Activated CD8-positive, alpha-beta memory T cell treated with anti-CD3 and anti-CD28 coated beads, Interleukin-2, amount 50 U/mL, for 1 hour (primary cell): ENCODE measurements at regions not wholly inside any gene's neighbourhood (a gene's known extent, or its start where the extent isn't known, plus 50 kb on each side); places are given as distances from the start of the nearest gene placed in this dataset.
"Not testable (repeated sequence)": the region's sequence is repeated elsewhere in the genome, so short reads cannot be mapped to it uniquely, and the experiment has no call there.

Experiments used
- DNase-seq: peaks from one replicate; pipeline ENCODE4 v3.0.0-alpha.2; 2020; ENCODE audit errors: extremely low read depth

DNA sequence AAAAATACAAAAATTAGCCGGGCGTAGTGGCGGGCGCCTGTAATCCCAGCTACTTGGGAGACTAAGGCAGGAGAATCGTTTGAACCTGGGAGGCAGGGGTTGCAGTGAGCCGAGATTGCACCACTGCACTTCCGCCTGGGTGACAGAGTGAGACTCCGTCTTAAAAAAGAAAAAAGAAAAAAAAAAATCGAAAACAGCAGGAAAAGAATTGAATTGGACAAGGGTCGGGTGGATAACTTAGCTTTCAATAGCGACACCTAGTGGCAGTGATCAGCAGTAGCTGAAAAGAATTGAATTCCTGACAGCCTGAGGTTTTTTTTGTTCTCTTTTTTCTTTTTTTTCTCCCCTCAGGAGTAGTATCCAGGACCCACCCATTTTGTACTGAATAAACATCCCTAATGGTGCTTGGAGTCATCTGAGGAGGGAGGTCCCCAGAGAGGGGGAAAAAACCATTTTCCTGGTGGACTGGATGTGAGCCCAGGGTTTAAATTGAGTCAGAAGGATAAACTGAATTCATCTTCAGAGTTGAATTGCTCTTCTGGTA, 55.1 kb downstream of the CYCS start:
- DNase-seq: peak; percentile 27

DNA sequence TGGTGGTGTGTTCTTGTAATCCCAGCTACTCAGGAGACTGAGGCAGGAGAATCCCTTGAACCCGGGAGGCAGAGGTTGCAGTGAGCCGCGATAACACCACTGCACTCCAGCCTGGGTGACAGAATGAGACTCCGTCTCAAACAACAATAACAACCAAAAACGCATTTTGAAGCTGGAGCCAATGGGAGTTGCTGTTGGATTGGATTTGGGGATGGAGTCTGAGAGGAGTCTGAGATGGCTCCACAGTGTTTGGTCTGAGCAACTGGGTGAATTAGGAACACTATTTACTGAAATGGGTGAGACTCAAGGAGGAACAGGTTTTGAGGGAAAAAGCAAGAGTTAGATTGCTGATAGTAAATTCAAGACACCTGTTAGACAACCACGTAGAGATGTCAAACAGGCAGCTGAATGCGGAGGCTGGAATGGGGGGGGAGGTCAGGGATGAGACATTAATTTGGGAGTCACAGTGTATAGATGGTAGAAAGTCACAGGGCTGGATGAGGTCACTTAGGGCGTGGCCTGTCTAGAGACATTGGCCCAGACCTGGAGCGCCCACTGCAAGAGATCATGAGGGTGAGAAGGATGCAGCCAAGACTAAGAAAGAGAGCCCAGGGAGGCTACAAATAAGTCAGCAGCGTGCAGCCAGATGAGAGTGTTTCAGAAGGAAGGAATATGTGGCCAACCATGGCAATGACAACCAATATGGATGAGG, 56.4 kb downstream of the CYCS start:
- no peak for DNase-seq

DNA sequence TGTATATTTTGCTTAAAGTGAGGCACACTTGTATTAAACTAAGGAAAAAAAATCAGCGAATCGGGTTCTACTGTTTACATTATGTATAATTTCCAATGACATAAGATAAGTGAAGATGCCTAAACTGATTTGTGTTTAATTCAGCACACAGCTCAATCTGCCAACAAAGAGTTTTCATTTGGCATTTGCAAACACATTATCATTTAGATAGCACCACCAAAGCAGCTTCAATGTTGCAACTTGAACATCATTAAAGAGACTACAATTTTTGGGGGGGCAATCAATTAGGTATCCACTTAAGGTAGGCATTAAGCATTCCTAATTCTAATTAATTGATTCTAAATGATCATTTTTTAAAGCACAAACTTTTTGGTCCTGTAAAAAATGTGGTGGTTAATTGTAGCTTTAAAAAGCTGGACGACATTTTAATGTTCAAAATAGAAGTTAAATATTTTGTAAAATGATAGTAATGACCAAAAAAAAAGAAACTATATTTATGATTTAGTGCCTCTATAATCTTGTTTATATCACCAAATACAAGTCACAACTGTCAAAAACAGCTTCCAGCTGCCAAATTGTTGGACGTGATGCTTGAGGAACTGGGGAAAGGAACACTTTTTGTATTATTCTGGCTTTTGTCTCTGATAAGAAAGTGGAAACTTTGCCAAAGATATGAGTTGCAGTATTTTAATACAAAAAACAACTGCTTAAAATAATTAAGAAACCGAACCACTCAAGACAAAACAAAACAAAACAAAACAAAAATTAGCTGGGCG, 57.1 kb downstream of the CYCS start:
- DNase-seq: no peak

GRCh38 chr7:25066253-25066652, 58.8 kb downstream of the CYCS start:
- no peak for DNase-seq

DNA sequence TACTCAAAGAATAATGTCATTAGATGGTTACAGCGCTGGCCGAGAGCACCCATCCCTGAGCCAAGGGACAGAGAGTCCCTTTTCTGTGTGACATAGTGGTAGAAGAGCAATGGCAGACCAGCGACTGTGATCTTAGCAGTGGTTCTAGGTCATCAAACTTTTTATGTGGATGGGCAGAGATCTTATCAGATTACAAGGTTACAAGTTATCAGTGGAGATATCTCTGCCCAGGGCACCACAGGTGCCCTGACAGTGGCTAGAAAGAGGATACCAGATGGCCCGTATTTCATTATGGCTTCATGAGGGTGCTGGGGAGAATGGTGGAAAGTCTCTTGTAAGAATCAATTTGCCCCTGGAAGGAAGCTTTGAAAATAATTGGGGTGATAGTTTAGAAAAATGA, 62.7 kb downstream of the CYCS start:
- no peak for DNase-seq

GRCh38 chr7:25060487-25061055, 64.5 kb downstream of the CYCS start:
- no peak for DNase-seq

DNA sequence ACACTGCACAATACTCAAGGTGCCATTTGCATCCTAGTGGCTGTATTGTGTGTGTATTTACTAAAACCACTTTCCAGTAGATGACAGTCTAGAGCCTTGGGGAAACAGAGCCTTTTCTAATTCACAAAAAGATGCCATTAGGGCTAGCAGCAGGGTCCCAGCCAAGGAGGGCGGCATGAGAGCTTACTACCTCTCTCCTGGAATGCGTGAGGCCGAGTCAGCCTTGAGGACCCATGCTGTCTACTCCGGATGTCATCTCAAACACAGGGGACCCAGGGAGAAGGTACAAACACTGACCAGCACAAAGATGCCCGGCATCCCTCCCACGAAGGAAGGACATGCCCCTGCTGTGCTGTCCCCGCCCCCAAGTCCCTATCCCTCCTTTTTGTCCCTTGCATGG, 65.5 kb downstream of the CYCS start:
- no peak for DNase-seq

DNA sequence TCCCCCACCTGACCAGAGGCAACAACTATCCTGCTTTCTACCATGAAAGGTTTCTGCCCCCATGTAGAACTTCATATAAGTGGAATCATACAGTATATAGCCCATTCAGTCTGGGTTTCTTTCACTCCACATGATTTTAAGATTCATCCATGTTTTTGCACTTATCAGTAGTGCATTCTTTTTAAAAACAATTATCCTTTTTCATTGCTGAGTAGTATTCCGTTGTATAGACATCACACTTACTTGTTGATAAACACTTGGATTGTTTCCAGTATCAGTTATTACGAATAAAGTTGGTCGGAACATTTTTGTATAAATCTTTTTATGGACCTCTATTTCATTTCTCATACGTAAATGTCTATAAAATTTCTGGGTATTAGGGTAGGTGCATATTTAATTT, 68.7 kb downstream of the CYCS start:
- no peak for DNase-seq

DNA sequence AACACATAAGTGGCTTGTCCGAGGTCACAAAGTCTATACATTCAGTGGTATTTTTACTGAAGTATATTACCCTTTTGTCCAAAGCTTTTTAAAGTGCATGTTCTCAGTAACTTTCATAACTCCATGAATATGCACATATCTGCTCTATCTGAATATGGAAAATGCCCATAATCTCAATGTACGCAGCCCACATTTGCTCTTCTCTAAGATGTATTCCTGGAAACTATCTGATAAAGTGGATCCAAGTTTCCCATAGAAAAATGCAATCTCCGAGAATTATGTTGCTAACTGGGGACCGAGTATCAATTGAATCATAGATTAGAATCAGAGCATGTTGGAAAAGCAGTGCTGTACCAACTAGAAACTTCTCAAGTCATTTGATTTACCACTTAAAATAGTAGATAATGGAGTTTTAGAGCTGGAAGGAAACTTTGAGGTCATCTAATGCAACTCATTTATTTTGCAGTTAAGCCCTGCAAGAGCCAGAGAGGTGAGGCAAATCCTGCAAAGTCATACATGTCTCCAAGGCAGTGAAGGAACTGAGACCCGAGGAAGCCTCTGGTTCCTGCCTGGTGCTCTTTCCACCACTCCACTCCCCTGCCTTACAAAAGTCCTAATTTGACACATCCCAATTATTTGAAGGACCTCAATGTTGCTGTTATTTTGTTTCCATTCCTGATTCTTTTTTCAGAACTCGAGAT, 69.4 kb downstream of the CYCS start:
- no peak for DNase-seq

DNA sequence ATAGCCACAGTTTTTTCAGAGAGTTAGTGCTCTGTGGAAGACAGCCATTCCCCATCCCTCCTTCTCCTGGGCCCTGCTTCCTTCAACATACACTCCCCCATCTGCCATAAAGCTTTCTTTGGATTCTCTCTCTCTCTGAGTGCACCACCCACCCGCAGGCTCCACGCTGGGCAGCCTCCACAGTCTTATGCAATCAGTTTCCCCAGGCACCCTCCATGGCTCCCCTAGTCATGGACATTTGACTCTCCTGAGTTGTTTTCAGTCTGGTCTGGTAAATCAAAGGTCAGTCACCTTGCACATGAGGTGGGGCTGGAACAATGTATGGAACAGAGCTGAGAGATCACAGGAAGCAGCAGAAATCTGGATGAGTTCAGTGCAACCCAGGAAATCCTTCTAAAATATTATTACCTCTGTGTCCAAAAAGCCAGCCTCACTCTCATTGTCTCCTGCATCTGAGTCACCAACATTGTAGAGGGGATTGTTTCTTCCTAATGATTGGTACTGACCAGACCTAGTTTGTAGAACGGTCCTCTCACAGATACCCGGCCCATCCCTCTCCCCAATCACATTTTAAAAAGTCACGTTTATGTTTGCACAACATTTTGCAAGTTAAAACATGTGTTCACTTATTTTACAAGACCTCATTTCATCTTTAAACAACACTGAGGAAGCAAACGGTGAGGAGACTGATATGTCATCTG, 70.1 kb downstream of the CYCS start:
- DNase-seq: no peak

GRCh38 chr7:25050223-25050622, 70.2 kb upstream of the OSBPL3 start:
- DNase-seq: no peak

GRCh38 chr7:25048444-25048834, 68.5 kb upstream of the OSBPL3 start:
- no peak for DNase-seq

- DNase-seq: not testable (repeated sequence)
Measured at GRCh38 chr7:25047571-25048443, 67.8 kb upstream of the OSBPL3 start.

- no peak for DNase-seq
Measured at GRCh38 chr7:25037325-25037724, 57.3 kb upstream of the OSBPL3 start.

- no peak for DNase-seq
Measured at GRCh38 chr7:25035274-25035673, 55.3 kb upstream of the OSBPL3 start.

DNA sequence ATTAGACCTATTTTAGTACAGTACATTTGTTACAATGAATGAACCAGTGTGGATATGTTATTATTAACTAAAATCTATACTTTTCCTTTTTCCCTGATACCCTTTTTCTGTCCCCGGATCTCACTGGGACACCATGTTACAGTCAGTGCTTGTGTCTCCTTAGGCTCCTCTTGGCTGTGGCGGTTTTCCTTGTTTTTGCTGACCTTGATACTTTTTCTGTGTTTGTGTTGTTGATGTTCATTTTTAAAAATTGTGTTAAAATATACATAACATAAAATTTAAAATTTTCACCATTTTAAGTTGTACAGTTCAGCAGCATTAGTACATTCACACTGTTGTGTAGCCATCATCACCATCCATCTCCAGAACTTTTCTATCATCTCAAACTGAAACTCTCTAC, 54.2 kb upstream of the OSBPL3 start:
- DNase-seq: no peak

DNA sequence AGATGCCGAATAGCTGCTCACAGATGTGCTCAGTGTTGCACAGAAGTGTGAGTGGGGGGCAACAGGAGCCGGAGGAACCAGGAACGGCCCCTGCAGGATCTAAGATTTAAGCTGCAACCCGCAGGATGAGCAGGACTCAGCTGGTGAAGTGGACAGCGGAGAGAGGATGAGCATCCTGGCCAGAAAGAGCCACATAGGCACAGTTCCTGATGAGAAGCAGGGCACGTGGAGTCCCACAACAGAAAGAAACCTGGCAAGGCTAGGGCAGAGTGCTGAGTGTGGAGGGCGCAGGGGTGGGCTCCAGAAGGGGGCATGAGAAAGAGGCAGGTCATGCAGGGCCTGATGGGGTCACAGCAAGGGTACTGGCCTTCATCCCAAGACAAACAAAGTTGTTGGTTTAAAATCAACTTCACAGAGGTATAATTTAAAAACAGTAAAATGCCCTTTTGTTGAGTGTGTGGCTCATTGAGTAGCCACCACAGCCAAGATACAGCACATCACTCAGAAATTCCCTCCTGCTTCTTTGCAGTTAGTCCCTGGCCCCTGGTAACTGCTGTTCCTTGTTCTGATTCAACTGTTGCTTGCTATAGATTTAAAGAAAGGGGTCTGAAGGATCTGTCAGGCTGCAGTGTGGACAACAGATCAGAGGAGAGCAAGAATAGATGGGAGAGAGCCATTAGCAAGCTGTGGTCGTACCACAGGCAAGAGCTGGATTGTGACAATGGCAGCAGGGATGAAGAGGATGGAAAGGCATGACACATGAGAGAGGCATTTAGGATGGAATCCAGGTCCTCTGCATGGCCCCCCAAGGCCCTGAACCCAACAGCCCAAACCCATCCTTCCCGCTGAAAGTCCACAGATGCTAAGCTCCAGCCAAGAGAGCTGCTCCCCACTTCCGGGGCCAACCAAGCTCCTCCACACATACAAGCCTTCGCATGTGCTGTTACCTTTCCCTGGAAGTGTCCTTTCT, 53.1 kb upstream of the OSBPL3 start:
- DNase-seq: no peak

DNA sequence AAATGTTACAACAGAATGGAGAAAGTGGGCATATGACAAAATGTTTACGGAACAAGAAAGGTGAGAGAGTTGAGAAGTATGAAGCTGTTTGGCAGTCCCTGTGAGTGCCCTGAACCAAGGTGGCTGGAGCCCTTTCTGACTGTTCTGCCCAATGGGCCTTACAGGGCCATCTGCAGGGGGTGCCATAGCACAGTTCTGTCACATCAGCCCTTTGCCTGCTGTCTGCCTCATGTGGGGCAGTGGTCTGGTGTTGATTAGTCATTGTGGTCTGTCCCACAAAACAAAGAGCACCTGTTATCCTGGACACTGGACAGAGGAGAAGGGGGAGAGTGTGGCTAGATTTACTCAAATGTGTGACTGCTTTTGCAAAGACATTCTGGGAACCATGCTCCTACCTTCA, 51.5 kb upstream of the OSBPL3 start:
- DNase-seq: no peak

DNA sequence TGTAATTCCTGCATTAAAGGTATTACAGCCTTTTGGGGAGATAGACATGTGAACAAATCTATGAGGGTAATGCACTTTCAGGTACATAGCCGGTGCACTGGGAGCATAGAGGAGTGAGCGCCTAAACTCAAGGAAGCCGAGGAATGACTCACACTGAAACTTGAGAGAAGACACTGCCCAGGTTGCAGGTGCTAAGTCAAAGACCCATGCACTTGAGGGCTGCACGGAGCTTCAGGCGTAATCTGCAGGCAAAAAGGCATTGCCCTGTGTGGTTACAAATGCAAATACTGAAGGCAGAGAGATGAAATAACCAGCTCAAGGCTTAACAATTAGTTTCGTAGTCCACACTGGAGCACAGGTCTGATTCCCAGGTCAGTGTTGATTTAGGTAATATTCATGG, 51.0 kb upstream of the OSBPL3 start:
- DNase-seq: no peak
